GM21390 (cell line): ENCODE measurements at regions not wholly inside any gene's neighbourhood (a gene's known extent, or its start where the extent isn't known, plus 50 kb on each side); places are given as distances from the start of the nearest gene placed in this dataset.
"Not testable (repeated sequence)": the region's sequence is repeated elsewhere in the genome, so short reads cannot be mapped to it uniquely, and the experiment has no call there.

Experiments used
- ATAC-seq: cut with Tn5 transposase; IDR thresholded peaks from one replicate; pipeline ENCODE4 v1.9.1; 2021; ENCODE audit not compliant: unreplicated experiment

DNA sequence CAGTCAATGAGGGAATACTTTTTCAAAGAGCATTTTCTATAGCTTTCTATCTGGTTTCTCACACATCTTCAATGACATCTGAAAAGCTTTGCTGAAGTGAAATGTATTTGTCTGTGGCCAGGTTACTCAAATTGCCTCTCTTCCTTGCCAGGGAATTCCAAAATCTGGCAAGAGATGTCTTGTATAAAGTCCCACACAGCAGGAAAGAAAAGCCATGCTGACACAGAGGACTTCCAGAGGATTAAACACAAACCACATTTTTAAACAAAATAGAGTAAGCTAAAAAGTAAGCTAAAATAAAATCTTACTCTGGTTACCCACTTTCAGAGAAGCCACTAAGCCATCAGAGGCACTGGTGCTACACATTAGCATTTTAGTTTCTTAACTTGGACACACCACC, 93.1 kb upstream of the BCAR3 start:
- ATAC-seq = no peak

DNA sequence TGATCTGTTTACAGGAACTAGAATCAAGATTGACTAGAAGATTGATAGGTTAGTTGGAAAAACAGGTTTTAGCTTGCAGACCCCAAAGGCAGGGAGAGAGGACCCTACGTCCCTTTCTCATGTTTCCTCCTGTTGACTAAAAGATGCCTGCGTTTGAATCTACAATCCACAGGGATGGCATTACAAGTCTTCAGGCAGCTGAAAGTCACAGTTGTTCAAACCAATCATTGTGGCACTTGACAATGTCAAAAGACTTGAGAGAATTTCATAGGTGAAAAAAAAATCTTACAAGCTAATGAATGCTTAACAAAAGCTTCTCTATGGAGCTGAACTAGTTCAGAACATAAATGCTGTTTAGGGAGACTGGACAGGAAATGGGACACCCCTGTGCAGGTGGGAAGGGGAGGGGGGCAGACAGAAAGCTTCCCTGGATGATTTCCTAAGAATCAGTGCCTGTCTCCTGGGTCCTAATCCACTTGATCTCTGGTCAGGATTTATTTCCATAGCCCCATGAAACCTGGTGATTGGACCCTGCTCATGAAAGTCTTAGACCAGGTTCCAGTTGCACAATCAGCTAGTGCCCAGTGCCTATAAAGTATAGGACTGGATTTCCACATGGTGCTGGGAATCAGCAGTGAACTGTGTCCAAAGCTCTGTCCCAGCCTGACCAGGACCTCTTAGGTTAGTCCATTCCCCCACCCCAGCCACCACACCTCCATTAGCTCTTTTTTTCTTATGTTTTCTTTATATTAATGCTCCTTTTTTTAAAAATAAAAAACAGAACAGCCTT, 91.6 kb upstream of the BCAR3 start:
- ATAC-seq = no peak

DNA sequence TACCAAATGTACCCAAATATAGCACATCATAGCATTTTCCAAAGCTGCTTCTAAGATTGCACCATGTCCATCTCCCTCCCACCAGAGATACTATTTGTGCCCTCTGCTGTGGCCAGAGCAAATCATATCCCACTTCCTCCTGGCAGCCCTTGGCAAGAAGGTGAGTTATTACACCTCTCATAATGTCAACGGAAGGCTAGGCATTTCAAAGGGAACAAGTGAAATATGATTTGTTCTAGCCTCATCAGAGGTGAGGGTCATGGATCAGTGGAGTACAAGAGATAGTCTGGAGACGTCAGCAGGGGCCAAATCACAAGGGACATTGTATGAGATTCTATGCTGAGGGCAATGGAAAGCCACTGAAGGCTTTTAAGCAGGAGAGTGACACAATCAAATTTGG, 90.2 kb upstream of the BCAR3 start:
- no peak for ATAC-seq

DNA sequence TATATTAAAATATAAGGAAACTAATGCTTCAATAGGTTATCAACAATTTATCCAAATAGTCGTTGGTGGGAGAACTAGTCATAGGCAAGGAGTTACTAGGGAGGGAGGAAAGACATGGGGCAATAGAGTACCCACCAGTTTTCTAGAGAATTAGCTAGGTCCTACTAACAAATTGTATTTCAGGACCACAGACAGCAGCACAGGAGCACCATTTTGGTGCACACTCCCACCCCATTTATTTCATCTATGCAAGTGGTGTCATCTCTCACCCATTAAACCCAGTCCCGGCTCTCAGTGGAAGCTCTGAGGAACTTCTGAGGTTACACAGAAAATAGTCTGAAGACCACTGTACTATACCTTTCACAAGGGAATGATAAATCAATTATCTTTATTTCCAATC, 89.0 kb upstream of the BCAR3 start:
- ATAC-seq = no peak

DNA sequence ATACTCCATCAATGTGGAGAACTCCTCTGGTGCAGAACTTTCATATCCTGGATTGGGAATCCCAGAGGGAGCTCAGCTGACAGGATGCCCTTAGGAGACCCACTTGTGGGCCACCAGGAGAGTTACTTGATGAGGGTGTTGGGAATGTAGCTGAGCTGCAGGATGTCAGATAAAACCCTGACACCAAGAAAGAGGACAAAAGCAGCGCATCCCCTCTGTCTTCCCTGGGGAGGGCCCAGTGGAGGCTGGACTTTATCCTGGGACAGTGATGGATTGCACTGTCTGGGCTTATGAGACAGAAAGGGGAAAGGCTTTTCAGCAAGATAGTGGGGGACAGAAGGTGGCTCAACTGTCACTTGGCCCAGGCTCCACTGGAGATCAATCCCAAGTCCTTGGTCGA, 88.1 kb upstream of the BCAR3 start:
- no peak for ATAC-seq

DNA sequence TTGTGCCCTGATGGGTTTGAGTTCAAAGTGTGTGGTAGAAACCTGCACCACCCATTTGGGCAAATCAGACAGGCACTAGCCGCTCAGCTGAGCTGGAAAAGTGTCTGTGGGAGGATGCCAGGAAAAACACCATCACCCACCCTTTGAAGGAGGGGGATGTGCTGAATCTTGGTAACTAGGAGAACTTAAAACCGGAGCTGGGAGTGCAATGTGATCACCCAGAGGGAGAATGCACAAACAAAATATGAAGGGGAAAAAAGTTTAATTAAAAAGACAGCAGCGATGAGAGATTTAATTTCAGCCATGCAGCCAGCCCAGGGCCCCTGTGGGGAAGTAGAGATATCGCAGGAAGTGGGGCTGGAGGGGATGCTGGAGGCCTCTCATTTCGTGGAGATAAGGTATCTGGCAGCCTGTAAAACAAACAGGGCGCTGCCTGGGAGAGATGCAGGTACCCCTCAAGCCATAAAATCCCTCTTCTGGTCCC, 86.8 kb upstream of the BCAR3 start:
- no peak for ATAC-seq

DNA sequence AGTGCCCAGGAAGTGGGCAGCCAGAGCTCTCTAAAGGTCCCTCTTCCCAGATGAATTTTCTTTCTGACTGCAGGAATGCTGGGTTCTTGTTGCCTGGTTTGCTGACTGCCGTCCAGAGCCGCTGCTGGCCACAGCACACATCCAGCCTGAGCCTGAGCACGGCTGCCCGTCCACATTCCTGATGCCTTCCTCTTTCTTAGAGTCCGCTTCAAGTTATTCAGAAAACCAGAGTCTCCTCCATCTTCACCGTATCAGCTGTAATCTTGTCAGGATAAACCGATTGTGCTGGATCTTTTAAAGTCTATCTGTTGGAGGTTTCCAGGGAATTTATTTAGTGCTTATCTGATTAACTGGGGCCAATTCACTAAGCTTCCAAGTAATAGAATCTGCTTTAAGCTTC, 84.8 kb upstream of the BCAR3 start:
- ATAC-seq = no peak

DNA sequence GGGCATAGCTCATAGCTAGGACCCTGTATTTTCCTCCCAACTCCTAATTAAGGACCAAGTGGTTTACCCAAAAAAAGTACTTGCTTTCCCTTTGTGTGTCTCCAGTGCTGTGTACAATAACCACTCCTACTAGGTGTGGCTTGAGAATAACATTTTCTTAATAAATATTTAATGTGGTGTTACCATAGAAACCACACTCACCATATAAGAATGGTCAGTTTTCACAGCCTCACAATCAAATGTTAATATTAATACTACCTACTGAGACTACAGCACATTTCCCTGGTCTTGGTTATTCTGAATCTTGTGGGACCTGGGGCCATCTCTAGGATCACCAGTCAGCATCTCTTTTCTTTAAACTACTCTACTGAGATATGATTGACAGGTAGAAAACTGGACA, 83.5 kb upstream of the BCAR3 start:
- no peak for ATAC-seq

DNA sequence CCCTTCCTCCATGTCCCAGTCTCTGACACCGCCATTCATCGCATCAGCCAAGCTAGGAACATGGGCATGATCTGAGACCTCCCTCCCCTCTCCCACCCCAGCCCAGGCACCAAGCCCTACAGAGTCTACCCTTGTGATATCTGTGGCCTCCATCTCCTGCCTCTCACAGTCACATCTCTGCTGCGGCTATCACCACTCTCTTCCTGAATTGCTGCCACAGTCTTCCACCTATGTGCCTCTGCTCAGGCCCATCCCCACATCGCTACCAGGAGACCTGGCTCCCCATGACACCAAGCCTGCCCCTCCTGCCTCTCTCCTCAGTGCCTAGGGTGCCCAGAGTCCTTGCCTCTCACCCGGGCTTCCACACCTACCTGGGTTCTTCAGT, 82.7 kb upstream of the BCAR3 start:
- no peak for ATAC-seq

DNA sequence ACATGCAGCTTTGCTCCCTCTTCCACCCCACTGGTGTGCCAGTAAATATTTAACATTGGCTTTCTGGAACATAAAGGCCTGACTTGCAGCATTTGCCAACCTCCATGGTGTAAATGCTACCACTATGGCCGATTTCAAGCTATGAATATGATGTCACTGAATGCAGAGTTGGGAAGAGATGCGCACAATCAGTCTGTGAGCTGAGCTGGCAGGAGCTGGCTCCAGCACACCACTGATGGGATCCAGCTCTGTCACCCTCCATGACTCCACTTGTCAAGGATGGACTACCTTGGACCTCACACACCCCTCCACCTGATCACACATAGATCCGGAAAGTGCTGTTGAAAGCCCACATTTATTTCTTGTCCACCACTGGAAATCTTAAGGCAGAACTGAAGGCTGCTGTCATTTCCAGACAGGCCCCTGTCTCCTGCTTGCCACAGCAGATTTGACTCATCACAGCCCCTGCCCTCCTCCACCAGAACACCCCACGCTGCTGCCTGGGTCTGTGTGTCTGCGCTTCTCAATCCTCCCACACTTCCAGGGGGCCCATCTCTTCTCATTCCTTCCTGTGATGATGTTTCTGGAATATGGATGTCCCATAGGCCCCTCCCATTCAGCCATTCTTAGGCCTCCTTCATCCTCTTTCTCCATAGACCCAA, 82.2 kb upstream of the BCAR3 start:
- ATAC-seq = no peak

DNA sequence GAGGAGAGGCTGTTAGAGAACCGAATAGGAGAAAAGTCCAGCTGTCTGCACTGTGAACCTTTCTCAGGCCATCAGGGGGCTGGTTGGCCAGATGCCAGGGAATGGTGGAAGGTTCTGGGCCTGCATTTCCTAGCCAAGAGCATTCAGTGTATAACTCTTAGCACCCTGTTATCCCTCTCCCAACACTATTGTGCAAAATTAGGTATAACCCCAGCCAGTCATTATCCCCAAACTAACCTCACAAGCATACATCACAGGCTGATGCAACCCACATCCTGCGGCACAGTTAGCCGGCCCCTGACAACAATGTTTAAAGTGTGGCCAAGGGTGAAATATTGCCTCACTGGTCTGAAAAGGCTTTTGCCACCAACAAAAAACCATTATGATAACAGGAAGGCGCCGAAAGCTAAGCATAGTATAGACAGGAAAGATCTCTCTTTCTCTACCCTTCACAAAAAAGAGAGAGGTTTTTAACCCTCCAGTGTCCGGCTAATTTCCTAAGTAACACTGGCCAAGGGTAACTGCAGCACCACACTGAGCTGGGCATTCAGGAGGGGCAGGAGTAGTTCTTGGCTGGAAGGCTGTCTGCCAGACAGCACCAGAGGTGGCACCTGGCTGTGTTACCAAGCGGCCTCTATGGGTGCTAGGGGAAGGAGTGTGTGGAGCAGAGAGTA, 77.3 kb upstream of the BCAR3 start:
- no peak for ATAC-seq

DNA sequence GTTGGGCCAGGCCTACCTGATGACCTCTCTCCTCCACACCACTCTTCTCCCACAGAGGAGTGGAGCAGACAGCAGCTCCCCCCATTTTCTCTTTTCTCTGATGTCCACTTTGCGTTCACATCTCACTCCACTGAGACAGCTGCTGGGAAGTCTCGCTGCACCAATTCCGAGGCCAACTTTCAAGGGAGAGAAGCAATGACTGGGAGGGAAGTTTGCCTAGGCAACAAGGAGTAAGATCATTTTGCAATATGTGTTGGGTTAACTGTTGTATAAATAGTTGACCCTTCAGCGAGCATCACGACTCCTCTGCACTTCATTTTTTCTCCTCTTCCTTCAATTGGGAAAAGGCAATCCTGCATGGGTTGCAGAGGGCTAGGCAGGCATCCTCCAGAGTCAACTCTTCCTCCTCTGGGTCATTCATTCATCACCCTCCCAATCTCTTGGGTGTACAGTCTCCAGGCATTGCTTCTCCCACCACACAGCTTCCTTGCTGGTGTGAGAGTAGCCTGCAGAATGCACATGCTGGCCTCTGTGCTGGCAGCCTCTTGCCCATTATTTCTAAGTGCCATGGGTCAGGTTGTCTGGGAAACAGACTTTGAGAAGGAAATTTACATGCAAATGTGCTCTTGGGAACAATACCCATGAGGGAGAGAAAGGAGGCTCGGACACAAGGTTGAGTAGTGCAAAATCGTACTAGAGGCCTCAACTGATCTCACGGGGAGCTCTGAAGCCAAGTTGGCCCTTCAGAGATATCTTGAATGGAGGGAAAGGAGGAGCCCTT, 75.8 kb upstream of the BCAR3 start:
- ATAC-seq = no peak

DNA sequence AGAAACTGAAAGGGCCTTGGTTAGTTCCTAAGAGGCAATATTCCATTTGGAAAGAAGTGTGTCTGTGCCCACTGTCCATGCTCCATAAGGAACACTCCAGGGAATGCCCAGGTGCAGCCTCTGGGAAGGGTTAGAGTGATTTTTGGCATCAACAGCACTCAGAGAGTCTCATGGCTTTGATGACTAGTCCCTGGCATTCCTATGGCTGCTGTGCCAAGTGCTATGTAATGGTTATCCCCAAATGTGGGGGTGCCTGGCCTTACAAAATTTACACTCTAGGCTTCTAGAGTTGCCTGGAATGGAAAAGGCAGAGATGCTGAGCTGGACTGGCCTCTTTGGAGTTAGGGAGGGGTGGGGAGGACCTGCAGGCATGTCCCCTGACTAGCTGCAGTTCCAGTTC, 75.0 kb upstream of the BCAR3 start:
- no peak for ATAC-seq

DNA sequence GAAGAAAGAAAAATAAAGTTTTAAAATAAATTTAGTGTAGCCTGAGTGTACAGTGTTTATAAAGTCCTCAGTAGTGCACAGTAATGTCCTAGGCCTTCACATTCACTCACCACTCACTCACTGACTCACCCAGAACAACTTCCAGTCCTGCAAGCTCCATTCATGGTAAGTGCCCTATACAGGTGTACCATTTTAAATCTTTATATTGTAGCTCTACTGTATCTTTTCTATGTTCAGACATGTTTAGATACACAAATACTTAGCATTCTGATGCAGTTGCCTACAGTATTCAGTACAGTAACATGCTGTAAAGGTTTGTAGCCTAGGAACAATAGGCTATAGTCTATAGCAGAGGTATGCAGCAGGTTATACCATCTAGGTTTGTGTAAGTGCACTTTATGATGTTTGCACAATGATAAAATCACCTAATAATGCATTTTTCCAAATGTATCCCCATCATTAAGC, 73.6 kb upstream of the BCAR3 start:
- ATAC-seq = not testable (repeated sequence)

DNA sequence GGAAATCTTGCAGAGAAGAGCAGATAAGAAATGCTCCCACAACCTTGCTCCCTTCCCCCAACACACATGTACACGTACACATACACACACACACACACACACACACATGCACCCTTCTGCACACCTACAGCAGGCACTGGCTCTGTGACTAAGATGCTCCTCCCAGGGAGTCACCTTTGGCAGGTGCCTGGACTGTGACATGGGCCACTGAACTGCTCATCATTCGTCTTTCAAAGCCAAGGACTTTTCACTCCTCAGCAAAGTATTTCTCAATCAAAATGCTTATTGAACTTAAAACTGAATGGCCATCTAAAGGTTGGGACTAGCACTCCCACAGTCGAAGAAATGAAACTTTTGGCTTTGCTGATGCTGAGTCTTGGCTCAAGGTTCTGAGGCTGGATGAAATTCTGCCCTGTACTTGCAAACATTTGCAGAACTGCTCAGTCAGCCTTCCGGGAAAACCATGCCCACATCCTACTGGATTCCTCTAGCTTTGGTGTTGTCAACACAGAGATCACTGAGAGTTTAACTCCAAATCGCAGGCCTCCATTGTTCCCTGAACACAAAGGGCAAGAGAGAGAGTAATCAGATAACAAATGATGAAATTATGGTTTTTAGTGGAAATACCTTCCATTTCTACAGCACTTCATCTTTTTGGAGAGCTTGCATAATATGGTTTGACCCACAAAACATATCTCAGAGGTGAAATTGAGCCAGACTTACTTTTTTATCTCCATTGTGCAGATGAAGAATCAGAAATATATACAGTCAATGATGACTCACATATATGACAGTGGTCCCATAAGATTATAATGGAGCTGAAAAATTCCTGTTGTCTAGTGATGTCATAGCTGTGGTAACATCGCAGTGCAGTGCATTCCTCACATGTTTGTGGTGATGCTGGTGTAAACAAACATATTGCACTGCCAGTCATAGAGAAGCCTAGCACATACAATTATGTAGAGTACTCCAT, 72.4 kb upstream of the BCAR3 start:
- no peak for ATAC-seq

DNA sequence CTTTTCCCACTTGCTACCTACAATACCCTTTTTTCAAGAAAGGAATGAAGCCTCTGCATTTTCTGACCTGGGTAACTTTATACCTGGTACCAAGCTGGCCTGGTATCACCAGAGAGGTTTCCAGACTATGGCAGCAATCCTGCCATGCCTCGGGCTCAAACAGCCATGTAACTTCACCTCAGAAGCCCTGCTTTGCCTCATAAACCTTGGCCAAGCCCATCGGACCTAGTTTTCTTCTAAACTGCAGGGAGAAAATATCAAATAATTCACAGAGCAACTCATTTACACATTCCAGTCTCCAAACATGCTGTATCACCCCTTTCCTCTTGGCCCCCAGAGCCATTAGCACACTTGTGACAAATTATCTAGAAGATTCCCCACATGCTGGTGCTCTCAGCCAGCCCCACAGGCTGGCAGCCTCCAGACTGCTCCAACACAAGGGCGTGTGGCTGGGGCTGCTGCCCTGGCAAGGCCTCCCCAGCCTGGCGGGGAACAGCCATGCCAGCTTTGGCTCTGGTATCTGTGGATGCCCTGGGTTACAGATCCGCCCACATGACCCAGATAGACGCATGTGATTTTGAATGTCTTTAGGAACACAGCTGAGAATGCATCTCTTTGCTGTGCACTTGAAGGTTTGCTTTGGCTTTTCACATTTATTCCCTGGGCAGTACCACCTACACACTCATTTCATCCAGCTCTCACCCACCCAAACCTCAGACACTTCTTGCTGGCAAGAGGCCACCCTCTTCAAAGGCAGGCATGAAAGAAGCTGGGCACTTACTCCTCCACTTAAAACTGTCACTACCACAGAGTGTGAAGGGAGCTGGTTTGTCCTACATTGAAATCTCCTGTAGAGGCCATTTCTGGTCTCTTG, 70.0 kb upstream of the BCAR3 start:
- no peak for ATAC-seq

DNA sequence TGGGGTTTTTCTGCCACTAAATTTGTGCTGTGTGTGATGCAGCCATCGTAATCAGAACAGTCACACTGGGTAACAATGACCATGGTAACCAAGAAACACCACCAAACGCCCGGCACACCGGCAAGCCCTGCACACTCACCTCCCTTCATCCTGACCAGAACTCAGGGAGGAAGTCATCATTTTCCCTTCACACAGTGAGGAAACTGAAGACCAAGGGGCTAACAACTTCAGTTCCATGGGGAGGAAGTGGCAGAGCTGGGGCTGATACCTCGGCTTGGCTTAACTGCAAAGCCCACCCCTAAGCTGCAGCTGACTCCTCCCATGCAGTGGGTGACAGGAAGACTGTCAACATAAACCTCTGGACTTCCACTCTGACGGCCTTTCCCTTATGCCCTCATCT, 69.3 kb upstream of the BCAR3 start:
- no peak for ATAC-seq

DNA sequence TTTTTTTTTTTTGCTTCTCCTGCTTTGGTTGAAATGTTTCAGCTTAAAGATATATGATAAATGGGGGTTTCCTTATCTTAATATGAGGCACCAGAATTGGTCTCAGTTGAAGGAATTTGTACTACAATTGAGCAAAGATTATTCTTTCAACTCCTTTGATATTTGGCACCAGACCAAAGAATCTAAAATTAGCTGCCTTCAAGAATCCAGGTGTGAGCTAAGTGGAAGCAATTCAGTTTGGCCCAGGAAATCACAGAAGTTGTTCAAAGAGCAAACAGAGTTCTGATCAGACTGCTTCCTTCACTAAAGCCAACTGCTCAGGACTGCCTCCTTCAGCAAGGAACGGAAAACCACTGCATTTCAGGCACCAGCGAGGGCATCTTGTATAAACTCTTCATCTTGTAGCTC, 68.3 kb upstream of the BCAR3 start:
- ATAC-seq = peak; percentile 55

DNA sequence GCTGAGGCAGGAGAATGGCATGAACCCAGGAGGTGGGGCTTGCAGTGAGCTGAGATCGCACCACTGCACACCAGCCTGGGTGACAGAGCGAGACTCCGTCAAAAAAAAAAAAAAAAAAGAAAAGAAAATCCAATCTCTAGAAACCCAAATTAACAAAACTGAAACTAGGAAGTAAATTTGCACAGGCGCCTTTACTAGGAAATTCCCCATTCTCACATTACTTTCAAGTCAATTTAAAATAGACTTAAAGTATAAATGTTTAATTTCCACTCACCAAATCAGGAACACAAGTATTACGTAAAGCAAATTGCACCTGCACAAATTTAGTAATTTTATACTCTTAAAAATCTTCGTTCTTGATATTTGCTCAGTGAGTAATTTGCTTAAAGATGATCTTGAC, 67.8 kb upstream of the BCAR3 start:
- ATAC-seq = no peak
